ENCODE measurements at regions not wholly inside any gene's neighbourhood (a gene's known extent, or its start where the extent isn't known, plus 50 kb on each side); places are given as distances from the start of the nearest gene placed in this dataset.

- no TSS peak for BruUV-seq (replicated peaks)
- intact Hi-C loops (cut with micrococcal nuclease) = no loop called here
- H3K36me3 ChIP-seq (ENCODE audit: control insufficient read depth, insufficient read depth, low read length) = peaks cover 68% of the 10 kb centered on the region
- in situ Hi-C loops (cut with MboI) = no loop called here
- no peak overlapping the region for H3K4me2 ChIP-seq (ENCODE audit: insufficient read depth, low read length)
- H3K27ac ChIP-seq (ENCODE audit: extremely low read depth, low read depth, low read length) = no peak overlapping the region
- peaks cover 10% of the 10 kb centered on the region; the same call in 1 of the 2 replicates for H4K20me1 ChIP-seq (replicated peaks; ENCODE audit: control insufficient read depth, insufficient read depth, low read length)
- ATAC-seq (no peak), FAIRE-seq (no peak), DNase-seq (ENCODE audit: extremely low read depth in 1 of 4, low spot score in 3 of 4) (no peak)
- H2AFZ ChIP-seq (ENCODE audit: low read depth, low read length) = no peak overlapping the region
- no peak overlapping the region for H3K9ac ChIP-seq (ENCODE audit: insufficient read depth in 1 of 2, low read depth in 2 of 2, low read length in 2 of 2)
- no peaks in the 10 kb centered on the region for H3K27me3 ChIP-seq (ENCODE audit: control insufficient read depth in 2 of 2, insufficient read depth in 2 of 2, low read length in 2 of 2)
- H3K4me1 ChIP-seq (replicated peaks in 1 of 2; ENCODE audit: control insufficient read depth in 2 of 2, insufficient read depth in 2 of 2, low read length in 2 of 2) = peaks cover 20 to 32% of the 10 kb centered on the region in 2 experiments
- H3K9me1 ChIP-seq (ENCODE audit: control insufficient read depth, insufficient read depth, low read length) = peaks cover 3% of the 10 kb centered on the region
- ChIA-PET CTCF (ENCODE audit: low intra/inter-chr PET ratio) (no interaction called here), POLR2A (interaction anchor here (1.6 kb wide), 1 partner anchor 9 kb away, joined by 6 read pairs; no protein-coding TSS in a partner anchor)
- peaks cover 45% of the 10 kb centered on the region for H3K79me2 ChIP-seq (ENCODE audit: control insufficient read depth, insufficient read depth, low read length)
- H3K9me3 ChIP-seq (replicated peaks; ENCODE audit: control insufficient read depth, insufficient read depth, low read depth, low read length) = no peaks in the 10 kb centered on the region
- WGBS (ENCODE audit: insufficient coverage, low coverage, missing lambda C conversion rate) = 82% methylated on average over 1 of the region's 1 CpG
- no peak overlapping the region for H3K4me3 ChIP-seq
- no peak for TF ChIP-seq MYNN (IDR thresholded peaks at IDR 0.05)
- TF ChIP-seq MYNN (CRISPR knock-in tag; IDR thresholded peaks at IDR 0.05) = no peak
- no peak for TF ChIP-seq SMARCC2 (IDR thresholded peaks at IDR 0.05; ENCODE audit: low read depth)
- TF ChIP-seq USF2 (CRISPR knock-in tag; IDR thresholded peaks at IDR 0.05) = no peak
- TF ChIP-seq RBM25 (IDR thresholded peaks at IDR 0.05; ENCODE audit: low read depth, low read length, severe bottlenecking) = peak; percentile 79
- no peak for TF ChIP-seq HLTF (IDR thresholded peaks at IDR 0.05)
- no peak for TF ChIP-seq XRCC5 (IDR thresholded peaks at IDR 0.05; ENCODE audit: low read depth, low read length)
- TF ChIP-seq ETV6 (IDR thresholded peaks at IDR 0.05; ENCODE audit: borderline replicate concordance in 1 of 2, low read depth in 2 of 2, low read length in 1 of 2) = no peak
- no peak for TF ChIP-seq ETV6 (CRISPR knock-in tag; IDR thresholded peaks at IDR 0.05; ENCODE audit: borderline replicate concordance)
- no peak for TF ChIP-seq ZNF347 (CRISPR knock-in tag; IDR thresholded peaks at IDR 0.05; ENCODE audit: low read depth)
- no peak for TF ChIP-seq CHCHD3 (CRISPR knock-in tag; IDR thresholded peaks at IDR 0.05)
- no peak for TF ChIP-seq FOXJ3 (CRISPR knock-in tag; IDR thresholded peaks at IDR 0.05)
- TF ChIP-seq NR3C1 (CRISPR knock-in tag; IDR thresholded peaks at IDR 0.05) = no peak
- no peak for TF ChIP-seq PTBP1 (IDR thresholded peaks at IDR 0.05; ENCODE audit: low read depth, low read length)
- TF ChIP-seq MITF (IDR thresholded peaks at IDR 0.05) = no peak
- TF ChIP-seq BCOR (IDR thresholded peaks at IDR 0.05) = peak; percentile 87
- no peak for TF ChIP-seq ZNF75A (CRISPR knock-in tag; IDR thresholded peaks at IDR 0.05)
- TF ChIP-seq ZNF133 (CRISPR knock-in tag; IDR thresholded peaks at IDR 0.05) = no peak
- no peak for TF ChIP-seq ZNF444 (CRISPR knock-in tag; IDR thresholded peaks at IDR 0.05)
- TF ChIP-seq ADNP (tag; IDR thresholded peaks at IDR 0.05) = peak; percentile 71; the same call in 1 of the 2 replicates
- no peak for TF ChIP-seq ZNF354B (CRISPR knock-in tag; IDR thresholded peaks at IDR 0.05)
- TF ChIP-seq KDM1A (IDR thresholded peaks at IDR 0.05) = peak; percentile 32 to 35; a peak in 2 of 4 replicates
Observed at GRCh38 chr22:35206889-35207288, 50.4 kb upstream of the HMGXB4 start.
